Testis (tissue), 2 donors: ENCODE measurements at regions not wholly inside any gene's neighbourhood (a gene's known extent, or its start where the extent isn't known, plus 50 kb on each side); places are given as distances from the start of the nearest gene placed in this dataset.

ENCODE experiments used
- CTCF ChIP-seq, 3 experiments: fragments of 450-650 bp in 2 of 3; fragments of 200-600 bp in 1 of 3; sonication (generic) in 1 of 3; IDR thresholded peaks; one replicate each; pipeline ENCODE4 v1.5.1; 2016 to 2019; ENCODE audit warnings: antibody characterized with exemption in 3 of 3, mild to moderate bottlenecking in 2 of 3, moderate library complexity in 1 of 3
- POLR2A ChIP-seq: fragments of 450-650 bp; IDR thresholded peaks from one replicate; pipeline ENCODE4 v1.6.1; 2017; ENCODE audit warnings: antibody characterized with exemption, mild to moderate bottlenecking, moderate library complexity

- no peak for TF ChIP-seq POLR2A
- no peak for TF ChIP-seq CTCF (IDR thresholded peaks at IDR 0.05)
Measured at GRCh38 chr3:35944926-35945710, 305.8 kb downstream of the ARPP21 start.
